ENCODE measurements at regions not wholly inside any gene's neighbourhood (a gene's known extent, or its start where the extent isn't known, plus 50 kb on each side); places are given as distances from the start of the nearest gene placed in this dataset.
A peak's percentile ranks its signal among the peaks of the same experiment; 100 is the strongest.

GRCh38 chr3:167188592-167188991 is 191.5 kb downstream of the ZBBX start:
- no peak for DNase-seq

DNA sequence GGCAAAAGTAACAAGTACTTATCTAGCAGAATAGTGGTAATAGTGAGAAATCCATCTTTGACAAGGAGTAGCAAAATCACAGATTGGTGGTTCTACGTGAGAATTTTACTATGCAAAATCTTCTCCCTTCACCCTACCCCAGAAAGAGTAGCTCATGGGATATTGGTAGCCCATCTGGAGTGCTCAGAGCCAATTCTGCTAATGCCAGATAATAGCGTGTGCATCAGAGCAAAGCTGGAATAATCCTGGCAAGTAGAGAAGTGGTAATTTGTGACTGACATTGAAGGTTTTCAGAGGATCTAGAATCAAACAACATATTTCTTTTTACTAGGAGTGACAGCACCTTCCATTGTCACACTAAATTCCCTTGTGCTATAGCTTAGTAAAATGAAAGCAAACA is 192.9 kb downstream of the ZBBX start:
- DNase-seq = no peak

DNA sequence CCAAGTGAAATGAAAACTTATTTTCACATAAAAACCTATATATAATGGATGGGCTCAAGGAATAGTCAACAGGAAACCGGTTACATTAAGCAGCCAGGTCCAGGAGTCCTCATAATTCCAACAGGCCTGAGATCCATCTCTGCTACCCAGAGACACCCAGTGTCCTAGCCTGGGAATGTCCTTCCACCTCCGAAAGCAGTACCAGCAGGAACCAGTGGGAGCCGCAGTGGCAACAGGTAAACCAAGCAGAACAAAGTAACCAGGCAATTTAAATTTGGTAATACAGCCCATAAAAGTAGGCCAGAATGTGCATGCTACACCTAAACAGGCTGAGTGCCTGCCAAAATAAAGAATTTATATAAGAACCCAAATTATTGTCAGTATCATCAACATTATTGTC is 195.6 kb downstream of the ZBBX start:
- DNase-seq = no peak

DNA sequence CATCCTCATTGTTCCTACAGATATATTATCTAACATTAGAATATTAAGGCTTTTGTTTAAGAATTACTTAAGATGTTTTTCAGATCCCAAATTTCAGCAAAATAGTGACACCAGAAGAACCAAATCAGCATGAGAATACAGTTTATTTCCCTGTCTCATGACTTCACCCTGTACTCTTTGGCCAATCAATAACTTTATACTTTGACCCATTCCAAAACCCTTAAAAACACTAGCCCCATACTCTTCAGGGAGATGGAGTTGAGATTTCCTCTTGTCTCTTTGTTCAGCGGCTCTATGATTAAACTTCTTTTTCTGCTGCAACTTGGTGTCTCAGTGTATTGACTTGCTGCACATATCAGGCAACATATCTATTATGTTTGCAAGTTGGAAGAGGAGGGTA is 207.7 kb downstream of the ZBBX start:
- no peak for DNase-seq

DNA sequence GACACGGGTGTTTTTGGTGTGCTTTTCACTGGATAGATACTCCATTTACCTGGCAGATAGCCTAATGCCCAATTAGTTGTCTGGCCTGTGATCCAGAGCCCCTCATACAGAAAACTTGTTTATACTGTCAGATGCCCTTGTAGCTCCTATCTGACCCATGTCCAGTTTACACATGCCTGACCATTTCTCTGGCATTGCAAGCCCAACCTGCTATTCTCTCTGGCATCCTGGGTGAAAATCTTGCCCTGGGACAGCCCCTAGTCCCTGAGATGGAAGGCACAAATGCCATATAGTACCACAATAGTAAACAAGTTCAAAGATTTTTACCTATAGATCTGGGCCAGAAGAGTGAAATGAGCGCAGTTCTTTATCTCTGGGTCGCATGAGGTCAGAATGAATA is 212.6 kb downstream of the ZBBX start:
- DNase-seq = no peak

- no peak for DNase-seq
These were observed 213.4 kb downstream of the ZBBX start for GRCh38 chr3:167166594-167167253.

GRCh38 chr3:167166012-167166411 is 214.1 kb downstream of the ZBBX start:
- no peak for DNase-seq

DNA sequence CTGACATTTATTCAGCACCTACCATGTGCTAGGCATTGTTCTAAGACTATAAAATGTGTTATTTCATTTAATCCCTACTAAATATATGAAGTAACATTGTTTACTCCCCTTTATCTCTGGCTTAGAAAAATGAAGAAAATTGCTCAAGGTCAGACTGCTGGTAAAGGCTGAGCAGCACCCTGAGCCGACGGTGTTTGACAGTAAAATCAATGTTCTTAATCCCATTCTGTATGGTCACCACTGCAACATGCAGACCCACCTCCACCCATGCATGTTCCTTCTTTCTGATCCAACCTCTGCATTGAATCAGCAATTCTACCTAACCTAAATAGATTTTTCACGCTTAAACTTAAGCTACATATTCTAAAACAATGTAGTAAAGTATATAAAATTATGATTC is 216.5 kb downstream of the ZBBX start:
- DNase-seq = no peak

DNA sequence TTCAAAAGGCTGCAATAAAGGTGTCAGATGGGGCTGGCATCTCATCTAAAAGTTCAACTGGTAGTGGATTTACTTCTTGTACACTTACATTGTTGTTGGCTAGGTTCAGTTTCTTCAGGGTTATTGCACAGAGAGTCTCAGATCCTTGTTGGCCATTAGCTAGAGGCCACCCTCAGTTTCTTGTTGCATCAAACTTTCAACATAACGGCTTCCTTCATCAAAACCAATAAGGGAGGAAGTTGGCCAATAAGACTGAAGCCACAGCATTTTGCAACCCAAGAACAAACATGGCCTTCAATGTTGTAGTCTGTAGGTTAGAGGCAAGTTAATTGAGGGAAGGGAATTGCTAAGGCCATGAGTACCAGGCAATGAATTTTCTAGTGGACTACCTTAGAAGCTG is 218.0 kb downstream of the ZBBX start:
- DNase-seq = no peak

DNA sequence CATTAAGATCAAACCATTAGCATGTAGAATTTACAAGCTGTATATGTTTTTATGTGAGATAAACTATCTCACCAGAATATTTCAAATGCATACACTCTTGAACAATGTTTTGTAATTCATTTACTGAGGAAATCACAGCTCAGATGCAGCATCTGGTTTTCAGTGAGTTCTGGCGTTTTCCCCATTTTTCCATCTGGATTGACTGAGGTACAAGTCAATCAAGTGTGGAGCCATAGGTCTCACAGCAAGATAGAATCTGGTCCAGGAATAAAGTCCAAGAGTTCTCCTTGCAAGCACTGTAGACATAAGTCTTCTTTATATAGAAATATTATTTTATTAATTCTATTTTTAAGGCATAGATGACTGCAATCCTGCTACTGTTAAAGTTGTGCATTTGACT is 219.3 kb downstream of the ZBBX start:
- no peak for DNase-seq

GRCh38 chr3:167151636-167152035 is 228.5 kb downstream of the ZBBX start:
- DNase-seq = no peak

- no peak for DNase-seq
These were observed 232.0 kb downstream of the ZBBX start for GRCh38 chr3:167148136-167148535.

DNA sequence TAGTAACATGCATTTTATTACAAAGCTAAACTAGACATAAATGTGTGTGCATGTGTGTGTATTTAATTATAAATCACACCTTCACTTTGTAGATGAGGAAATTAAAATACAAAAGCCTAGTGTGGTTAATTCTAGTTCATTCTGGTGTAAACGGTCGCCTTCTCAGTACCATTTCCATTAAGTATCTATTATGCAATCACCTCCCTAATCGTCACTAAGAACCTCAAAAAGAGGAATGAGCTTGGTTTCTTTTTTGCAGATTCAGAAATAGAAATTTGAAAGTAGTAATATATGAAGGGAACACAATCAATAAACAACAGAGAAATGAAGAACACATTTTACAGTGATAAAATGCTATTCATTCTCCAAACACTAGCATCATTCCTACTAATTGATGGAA is 233.2 kb downstream of the ZBBX start:
- no peak for DNase-seq

DNA sequence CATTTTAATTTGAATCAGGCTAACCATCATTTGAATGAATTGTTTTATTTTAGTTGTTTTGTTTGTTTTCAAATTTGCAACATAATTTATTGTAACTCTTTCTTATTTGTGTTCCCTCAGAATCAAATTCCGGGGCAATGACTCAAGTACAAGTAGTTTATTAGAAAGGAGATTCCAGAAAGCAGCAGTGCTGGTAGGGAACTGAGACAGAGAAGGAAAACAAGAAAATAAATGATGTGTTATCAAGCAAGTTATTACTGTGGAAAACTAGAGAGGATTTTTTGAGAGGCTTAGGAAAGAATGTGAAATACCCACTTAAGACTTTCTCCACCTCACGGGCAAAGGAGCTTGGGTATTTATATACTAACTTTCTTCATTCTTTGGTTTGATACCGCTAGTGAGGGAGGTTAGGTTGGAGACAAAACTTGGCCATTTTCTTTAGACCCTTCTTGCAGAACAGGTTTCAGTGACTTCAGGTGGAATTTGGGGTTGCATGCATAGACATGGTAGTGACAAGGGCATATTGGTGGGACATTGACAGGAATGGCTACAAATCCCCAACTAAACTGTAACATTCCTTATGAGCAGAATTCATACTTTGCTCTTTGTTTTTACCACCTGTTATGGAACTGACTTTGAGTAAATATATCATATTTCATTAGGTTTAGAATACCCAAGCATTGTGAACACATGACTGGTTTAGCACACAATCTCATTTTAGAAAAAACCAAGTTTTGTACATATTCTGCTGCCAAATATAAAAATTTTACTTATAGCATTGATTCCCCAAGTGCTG is 254.3 kb downstream of the ZBBX start:
- DNase-seq = no peak

DNA sequence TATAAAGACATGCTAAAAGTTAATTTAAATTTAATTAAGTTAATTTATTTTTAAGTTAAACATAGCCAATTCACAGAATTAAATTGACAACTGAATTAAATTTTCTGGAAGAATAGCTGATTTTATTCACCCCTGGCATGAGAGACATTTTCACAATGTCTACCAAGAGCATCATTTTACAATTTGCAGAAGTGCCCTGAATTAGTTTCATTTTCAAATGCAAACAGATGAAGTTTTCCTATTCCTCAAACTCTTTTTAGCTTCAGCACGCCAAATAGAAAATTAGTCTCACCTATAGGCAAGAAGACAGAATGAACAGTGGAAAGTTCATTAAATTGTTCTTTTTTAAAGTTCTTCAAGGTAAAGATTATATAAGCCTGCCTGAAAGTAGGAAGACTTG is 259.3 kb downstream of the ZBBX start:
- DNase-seq = no peak

GRCh38 chr3:167116120-167116922 is 263.8 kb downstream of the ZBBX start:
- peak; percentile 60 for DNase-seq

DNA sequence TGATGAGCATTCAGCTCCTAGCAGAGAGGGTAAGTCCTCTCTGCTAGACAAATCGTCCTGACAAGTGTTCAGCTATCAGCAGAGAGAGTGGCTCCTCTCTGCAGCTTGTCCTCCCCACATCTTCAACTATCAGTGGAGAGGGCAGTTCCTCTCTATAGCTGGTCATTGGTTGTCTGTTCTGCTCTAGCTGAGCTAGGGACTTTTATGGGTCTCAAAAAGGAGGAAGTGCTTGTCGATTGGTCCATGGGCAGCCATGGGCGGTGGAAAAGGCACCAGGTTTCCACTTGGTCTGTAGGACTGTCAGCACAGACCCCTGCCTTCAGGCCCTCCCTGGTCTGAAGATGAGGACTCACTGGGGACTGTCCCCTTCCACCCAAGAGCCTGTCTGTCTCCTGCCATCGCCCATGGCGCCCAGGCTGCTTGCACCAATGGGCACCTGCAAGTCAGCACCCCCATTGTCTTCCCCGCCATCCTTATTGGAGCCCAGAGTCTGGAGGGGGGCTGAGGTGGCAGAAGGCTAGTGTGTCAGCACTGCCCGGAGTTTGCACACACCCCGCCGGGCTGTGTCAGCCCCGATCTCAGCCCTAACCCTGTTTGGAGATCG is 264.7 kb downstream of the ZBBX start:
- no peak for DNase-seq

DNA sequence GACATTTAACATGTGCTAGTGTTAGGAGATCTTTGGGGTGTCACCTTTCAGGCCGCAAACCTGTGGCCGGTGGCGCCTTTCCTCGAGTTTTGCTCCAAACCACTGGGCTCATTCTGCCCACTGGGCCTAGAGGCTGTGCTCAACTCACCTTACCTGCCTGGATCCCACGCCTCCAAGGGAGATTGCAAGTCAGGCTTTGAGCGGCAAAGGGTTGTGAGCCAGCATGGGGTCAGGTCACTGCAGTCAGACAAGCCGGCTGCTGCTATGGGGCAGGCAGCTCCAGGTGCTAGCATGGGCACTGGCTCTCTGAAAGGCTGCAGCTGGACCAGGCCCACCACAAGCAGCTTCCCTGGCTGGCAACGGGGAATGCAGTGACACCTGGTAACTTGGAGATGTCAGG is 265.5 kb downstream of the ZBBX start:
- DNase-seq = no peak

- no peak for DNase-seq
These were observed 266.9 kb downstream of the ZBBX start for GRCh38 chr3:167113035-167113830.

DNA sequence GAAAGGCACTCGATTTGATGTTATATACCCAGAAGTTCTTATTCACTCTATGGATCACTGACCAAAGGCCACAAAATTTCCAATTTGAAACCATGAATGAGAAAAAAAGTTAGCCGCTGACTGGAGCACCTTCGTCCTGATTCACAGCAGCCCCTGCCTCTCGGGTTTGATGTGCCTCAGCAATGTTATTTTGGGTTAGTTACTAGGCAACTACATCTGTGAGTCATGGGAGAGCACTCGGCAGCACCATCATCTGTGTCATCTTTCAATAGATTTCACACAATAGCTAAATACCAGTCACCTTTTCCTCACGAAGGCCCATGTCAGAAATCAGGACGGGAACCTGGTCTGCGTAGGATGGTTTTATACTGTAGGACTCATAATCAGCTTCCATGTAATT is 269.2 kb downstream of the ZBBX start:
- DNase-seq = no peak

DNA sequence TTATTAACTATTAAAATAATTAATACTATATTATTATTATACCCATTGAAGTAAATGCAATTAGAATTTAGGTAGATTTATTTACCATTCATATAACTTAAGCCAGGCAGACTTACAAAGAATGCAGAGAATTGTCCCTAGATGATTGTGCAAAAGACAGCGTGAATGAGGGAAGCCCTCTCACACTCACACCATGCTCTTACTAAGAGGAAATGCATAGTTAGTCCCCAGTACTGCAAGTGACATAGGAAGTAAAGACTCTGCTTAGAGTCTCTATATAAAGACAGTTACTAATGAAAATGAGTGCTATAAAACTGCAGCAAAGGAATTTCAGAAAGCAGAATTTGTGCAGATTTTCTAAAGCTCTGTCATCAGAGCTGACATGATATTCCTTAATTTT is 270.4 kb downstream of the ZBBX start:
- DNase-seq = no peak

DNA sequence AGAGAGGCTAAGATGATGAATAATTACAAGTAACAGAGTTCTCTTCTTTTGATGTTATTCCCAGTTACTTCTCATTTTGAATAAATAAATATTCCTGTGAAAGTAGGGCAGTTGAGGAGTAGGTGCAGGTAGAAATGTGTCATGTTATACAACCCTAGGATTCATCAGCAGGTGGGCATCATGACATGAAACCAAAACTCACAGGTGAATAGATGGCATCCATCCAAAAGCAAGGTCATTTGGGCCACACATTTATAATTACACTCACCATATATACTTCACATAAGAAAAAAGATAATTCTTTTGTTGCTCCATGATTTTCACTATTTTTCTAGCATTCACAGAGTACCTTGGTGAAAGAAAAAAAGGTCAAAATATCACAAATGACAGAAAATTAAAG is 273.6 kb downstream of the ZBBX start:
- DNase-seq = no peak

DNA sequence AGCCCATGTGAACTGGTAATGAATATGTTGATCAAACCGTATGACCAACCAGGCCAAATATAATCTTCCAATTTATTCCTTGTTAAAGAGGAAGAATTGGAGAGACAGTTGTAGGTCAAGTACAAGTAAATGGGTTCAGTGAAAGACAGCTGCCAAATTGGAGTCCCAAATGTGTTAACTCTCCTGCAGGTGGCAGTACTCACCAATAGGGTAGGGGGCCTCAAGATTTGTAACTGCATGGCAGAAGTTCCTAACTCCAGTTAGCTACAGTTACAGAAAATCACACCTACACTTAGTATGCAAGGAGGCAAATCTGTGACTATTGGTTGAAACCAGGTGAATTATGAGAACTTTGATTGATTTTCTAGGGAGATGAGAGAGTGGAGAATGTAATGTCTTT is 278.0 kb downstream of the ZBBX start:
- no peak for DNase-seq

All from activated effector memory CD4-positive, alpha-beta T cell treated with anti-CD3 and anti-CD28 coated beads, Interleukin-2, amount 50 U/mL, for 16 hours (primary cell).